ENCODE measurements at regions not wholly inside any gene's neighbourhood (a gene's known extent, or its start where the extent isn't known, plus 50 kb on each side); places are given as distances from the start of the nearest gene placed in this dataset.
A peak's percentile ranks its signal among the peaks of the same experiment; 100 is the strongest.
"Not testable (repeated sequence)": the region's sequence is repeated elsewhere in the genome, so short reads cannot be mapped to it uniquely, and the experiment has no call there.

DNA sequence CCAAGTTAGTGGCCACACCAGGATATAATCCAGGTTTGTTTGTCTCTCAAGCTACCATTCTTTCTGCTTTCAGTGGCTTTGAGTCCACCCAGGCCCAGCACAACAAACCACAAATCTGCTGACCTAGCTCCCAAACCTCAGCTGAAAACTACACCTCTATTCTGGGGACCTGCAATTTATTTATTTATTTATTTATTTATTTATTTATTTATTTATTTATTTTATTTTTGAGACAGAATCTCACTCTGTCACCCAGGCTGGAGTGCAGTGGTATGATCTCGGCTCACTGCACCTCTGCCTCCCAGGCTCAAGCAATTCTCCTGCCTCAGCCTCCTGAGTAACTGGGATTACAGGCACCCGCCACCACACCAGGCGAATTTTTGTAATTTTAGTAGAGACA, 229.9 kb upstream of the BTG1 start:
- ATAC-seq: not testable (repeated sequence)

DNA sequence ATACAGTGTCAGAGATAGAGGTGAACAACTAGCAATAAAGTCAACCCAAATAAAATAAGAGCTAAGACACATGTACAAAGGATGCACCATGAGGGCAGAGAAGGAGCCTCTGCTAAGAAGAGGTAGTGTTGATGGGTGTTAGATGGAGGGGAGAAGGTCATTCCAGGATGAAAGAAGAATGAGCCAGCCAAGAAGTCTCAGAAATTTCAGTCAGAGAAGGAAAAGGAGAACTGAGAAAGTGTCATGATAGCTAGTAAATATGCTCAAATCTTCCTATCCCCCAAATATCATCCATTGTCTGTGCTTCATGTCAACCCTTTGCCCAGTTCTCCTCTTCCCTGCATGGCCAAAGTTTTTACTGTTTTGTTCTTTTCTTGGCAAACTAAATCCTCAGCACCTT, 225.2 kb upstream of the BTG1 start:
- no peak for ATAC-seq
- TF ChIP-seq ZFP3 (CRISPR knock-in tag; IDR thresholded peaks at IDR 0.05) (no peak), ZNF70 (CRISPR knock-in tag; IDR thresholded peaks at IDR 0.05) (no peak), OSR1 (CRISPR knock-in tag; IDR thresholded peaks at IDR 0.05) (no peak), PPARA (CRISPR knock-in tag; IDR thresholded peaks at IDR 0.05; ENCODE audit: borderline replicate concordance) (no peak), ARNTL (CRISPR knock-in tag; IDR thresholded peaks at IDR 0.05; ENCODE audit: borderline replicate concordance, low read depth) (no peak), ISL1 (CRISPR knock-in tag; IDR thresholded peaks at IDR 0.05) (no peak), RARB (CRISPR knock-in tag; IDR thresholded peaks at IDR 0.05) (no peak), ZNF8 (CRISPR knock-in tag; IDR thresholded peaks at IDR 0.05) (no peak), ZFP30 (CRISPR knock-in tag; IDR thresholded peaks at IDR 0.05) (no peak), GLIS3 (CRISPR knock-in tag; IDR thresholded peaks at IDR 0.05) (no peak)
- TF ChIP-seq, protein P1, sequence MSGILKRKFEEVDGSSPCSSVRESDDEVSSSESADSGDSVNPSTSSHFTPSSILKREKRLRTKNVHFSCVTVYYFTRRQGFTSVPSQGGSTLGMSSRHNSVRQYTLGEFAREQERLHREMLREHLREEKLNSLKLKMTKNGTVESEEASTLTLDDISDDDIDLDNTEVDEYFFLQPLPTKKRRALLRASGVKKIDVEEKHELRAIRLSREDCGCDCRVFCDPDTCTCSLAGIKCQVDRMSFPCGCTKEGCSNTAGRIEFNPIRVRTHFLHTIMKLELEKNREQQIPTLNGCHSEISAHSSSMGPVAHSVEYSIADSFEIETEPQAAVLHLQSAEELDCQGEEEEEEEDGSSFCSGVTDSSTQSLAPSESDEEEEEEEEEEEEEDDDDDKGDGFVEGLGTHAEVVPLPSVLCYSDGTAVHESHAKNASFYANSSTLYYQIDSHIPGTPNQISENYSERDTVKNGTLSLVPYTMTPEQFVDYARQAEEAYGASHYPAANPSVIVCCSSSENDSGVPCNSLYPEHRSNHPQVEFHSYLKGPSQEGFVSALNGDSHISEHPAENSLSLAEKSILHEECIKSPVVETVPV (CRISPR knock-in tag; IDR thresholded peaks at IDR 0.05): no peak
- TF ChIP-seq, protein P2, sequence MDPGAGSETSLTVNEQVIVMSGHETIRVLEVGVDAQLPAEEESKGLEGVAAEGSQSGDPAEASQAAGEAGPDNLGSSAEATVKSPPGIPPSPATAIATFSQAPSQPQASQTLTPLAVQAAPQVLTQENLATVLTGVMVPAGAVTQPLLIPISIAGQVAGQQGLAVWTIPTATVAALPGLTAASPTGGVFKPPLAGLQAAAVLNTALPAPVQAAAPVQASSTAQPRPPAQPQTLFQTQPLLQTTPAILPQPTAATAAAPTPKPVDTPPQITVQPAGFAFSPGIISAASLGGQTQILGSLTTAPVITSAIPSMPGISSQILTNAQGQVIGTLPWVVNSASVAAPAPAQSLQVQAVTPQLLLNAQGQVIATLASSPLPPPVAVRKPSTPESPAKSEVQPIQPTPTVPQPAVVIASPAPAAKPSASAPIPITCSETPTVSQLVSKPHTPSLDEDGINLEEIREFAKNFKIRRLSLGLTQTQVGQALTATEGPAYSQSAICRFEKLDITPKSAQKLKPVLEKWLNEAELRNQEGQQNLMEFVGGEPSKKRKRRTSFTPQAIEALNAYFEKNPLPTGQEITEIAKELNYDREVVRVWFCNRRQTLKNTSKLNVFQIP (CRISPR knock-in tag; IDR thresholded peaks at IDR 0.05; ENCODE audit: borderline replicate concordance, low read depth): no peak
- TF ChIP-seq, protein P3, sequence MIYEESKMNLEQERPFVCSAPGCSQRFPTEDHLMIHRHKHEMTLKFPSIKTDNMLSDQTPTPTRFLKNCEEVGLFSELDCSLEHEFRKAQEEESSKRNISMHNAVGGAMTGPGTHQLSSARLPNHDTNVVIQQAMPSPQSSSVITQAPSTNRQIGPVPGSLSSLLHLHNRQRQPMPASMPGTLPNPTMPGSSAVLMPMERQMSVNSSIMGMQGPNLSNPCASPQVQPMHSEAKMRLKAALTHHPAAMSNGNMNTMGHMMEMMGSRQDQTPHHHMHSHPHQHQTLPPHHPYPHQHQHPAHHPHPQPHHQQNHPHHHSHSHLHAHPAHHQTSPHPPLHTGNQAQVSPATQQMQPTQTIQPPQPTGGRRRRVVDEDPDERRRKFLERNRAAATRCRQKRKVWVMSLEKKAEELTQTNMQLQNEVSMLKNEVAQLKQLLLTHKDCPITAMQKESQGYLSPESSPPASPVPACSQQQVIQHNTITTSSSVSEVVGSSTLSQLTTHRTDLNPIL (CRISPR knock-in tag; IDR thresholded peaks at IDR 0.05; ENCODE audit: low read depth): no peak

DNA sequence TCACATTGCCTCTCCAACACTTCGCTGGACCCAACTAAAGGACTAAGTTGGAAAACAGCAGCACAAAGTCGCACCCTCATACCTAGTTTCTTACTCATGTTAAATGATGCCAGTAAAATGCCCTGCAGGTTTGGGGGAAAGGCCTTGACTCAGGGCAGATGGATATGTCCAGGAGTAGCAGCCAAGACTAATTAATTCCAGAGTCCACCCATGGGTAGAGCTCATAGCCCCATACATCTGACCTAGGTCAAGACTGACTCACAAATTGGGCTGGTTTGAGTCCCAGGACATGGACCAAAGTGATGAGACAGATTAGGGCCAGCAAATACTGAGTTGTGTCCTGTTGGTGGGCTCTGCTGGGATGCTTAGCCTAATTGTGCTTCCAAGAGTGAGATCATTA, 224.0 kb upstream of the BTG1 start:
- TF ChIP-seq ZC3H10 (CRISPR knock-in tag; IDR thresholded peaks at IDR 0.05) (no peak), SNAI2 (CRISPR knock-in tag; IDR thresholded peaks at IDR 0.05) (no peak), OSR1 (CRISPR knock-in tag; IDR thresholded peaks at IDR 0.05) (no peak), TCF4 (CRISPR knock-in tag; IDR thresholded peaks at IDR 0.05; ENCODE audit: borderline replicate concordance) (no peak), ZFP30 (CRISPR knock-in tag; IDR thresholded peaks at IDR 0.05) (no peak), PPARA (CRISPR knock-in tag; IDR thresholded peaks at IDR 0.05; ENCODE audit: borderline replicate concordance) (no peak), TOX (CRISPR knock-in tag; IDR thresholded peaks at IDR 0.05; ENCODE audit: borderline replicate concordance) (no peak), ARNTL (CRISPR knock-in tag; IDR thresholded peaks at IDR 0.05; ENCODE audit: borderline replicate concordance, low read depth) (no peak)
- TF ChIP-seq, protein P3 (CRISPR knock-in tag; IDR thresholded peaks at IDR 0.05; ENCODE audit: low read depth): no peak
- TF ChIP-seq, protein P1 (CRISPR knock-in tag; IDR thresholded peaks at IDR 0.05): no peak
- ATAC-seq: peak; percentile 95

DNA sequence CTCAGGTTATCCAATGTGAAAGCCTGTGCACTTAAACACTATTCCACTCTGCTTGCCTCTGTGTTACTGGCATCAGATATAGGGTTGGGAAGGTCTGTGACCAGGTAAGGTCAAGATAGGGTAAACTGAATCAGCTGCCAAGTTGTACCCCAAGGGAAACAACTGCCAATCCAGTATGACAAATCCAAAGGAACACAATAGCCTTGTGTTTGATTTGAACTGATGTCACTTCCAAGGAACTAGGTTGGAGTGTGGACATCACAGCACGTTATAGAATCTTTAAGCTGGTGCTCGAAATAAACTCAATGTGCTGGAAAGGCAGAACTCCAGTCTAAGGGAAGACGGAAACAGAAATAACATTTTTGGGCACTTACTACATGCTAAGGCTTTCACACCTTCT, 223.4 kb upstream of the BTG1 start:
- no peak for TF ChIP-seq ZC3H10 (CRISPR knock-in tag; IDR thresholded peaks at IDR 0.05)
- TF ChIP-seq ZNF70 (CRISPR knock-in tag; IDR thresholded peaks at IDR 0.05): no peak
- no peak for TF ChIP-seq RARB (CRISPR knock-in tag; IDR thresholded peaks at IDR 0.05)
- TF ChIP-seq SNAI2 (CRISPR knock-in tag; IDR thresholded peaks at IDR 0.05): no peak
- TF ChIP-seq TCF4 (CRISPR knock-in tag; IDR thresholded peaks at IDR 0.05; ENCODE audit: borderline replicate concordance): no peak
- TF ChIP-seq PPARA (CRISPR knock-in tag; IDR thresholded peaks at IDR 0.05; ENCODE audit: borderline replicate concordance): no peak
- TF ChIP-seq ARNTL (CRISPR knock-in tag; IDR thresholded peaks at IDR 0.05; ENCODE audit: borderline replicate concordance, low read depth): no peak
- TF ChIP-seq OSR1 (CRISPR knock-in tag; IDR thresholded peaks at IDR 0.05): no peak
- TF ChIP-seq ZNF565 (CRISPR knock-in tag; conservative IDR thresholded peaks at IDR 0.05; ENCODE audit: low read depth): no peak
- TF ChIP-seq, protein P4, sequence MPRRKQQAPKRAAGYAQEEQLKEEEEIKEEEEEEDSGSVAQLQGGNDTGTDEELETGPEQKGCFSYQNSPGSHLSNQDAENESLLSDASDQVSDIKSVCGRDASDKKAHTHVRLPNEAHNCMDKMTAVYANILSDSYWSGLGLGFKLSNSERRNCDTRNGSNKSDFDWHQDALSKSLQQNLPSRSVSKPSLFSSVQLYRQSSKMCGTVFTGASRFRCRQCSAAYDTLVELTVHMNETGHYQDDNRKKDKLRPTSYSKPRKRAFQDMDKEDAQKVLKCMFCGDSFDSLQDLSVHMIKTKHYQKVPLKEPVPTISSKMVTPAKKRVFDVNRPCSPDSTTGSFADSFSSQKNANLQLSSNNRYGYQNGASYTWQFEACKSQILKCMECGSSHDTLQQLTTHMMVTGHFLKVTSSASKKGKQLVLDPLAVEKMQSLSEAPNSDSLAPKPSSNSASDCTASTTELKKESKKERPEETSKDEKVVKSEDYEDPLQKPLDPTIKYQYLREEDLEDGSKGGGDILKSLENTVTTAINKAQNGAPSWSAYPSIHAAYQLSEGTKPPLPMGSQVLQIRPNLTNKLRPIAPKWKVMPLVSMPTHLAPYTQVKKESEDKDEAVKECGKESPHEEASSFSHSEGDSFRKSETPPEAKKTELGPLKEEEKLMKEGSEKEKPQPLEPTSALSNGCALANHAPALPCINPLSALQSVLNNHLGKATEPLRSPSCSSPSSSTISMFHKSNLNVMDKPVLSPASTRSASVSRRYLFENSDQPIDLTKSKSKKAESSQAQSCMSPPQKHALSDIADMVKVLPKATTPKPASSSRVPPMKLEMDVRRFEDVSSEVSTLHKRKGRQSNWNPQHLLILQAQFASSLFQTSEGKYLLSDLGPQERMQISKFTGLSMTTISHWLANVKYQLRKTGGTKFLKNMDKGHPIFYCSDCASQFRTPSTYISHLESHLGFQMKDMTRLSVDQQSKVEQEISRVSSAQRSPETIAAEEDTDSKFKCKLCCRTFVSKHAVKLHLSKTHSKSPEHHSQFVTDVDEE (CRISPR knock-in tag; IDR thresholded peaks at IDR 0.05): no peak
- TF ChIP-seq, protein P1 (CRISPR knock-in tag; IDR thresholded peaks at IDR 0.05): no peak
- TF ChIP-seq ESRRG (CRISPR knock-in tag; IDR thresholded peaks at IDR 0.05): no peak
- no peak for TF ChIP-seq CSDC2 (CRISPR knock-in tag; IDR thresholded peaks at IDR 0.05)
- no peak for TF ChIP-seq ZFP30 (CRISPR knock-in tag; IDR thresholded peaks at IDR 0.05)
- TF ChIP-seq BACH2 (CRISPR knock-in tag; IDR thresholded peaks at IDR 0.05; ENCODE audit: borderline replicate concordance): no peak
- TF ChIP-seq GLIS3 (CRISPR knock-in tag; IDR thresholded peaks at IDR 0.05): no peak
- ATAC-seq: no peak

Measured in SK-N-SH treated with all-trans-retinoic acid at 6 μM for 48 hours (cell line).